GM21528 (cell line): ENCODE measurements at regions not wholly inside any gene's neighbourhood (a gene's known extent, or its start where the extent isn't known, plus 50 kb on each side); places are given as distances from the start of the nearest gene placed in this dataset.
"Not testable (repeated sequence)": the region's sequence is repeated elsewhere in the genome, so short reads cannot be mapped to it uniquely, and the experiment has no call there.

Experiments used
- ATAC-seq: cut with Tn5 transposase; IDR thresholded peaks from one replicate; pipeline ENCODE4 v1.9.1; 2021; ENCODE audit warnings: mild to moderate bottlenecking, moderate library complexity; ENCODE audit not compliant: unreplicated experiment, low FRiP score

DNA sequence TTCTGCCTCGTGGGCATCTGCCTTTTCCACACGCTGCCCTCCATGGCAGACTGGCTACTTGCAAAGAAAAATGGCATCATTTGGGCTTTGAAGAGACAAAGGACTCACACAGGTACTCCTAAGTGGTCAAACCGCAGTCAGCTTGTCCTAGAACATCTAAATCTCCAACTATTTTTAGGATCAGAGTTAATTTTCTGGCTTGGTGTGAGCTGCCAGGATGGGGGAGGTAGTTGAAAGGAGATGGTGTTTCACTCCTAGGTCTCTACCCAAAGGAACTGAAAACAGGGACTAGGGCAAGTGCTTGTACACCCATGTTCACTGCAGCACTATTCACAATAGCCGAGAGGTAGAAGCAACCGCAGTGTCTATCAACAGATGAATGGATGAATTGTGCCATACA lies 107.9 kb upstream of the ATL2 start:
- no peak for ATAC-seq

DNA sequence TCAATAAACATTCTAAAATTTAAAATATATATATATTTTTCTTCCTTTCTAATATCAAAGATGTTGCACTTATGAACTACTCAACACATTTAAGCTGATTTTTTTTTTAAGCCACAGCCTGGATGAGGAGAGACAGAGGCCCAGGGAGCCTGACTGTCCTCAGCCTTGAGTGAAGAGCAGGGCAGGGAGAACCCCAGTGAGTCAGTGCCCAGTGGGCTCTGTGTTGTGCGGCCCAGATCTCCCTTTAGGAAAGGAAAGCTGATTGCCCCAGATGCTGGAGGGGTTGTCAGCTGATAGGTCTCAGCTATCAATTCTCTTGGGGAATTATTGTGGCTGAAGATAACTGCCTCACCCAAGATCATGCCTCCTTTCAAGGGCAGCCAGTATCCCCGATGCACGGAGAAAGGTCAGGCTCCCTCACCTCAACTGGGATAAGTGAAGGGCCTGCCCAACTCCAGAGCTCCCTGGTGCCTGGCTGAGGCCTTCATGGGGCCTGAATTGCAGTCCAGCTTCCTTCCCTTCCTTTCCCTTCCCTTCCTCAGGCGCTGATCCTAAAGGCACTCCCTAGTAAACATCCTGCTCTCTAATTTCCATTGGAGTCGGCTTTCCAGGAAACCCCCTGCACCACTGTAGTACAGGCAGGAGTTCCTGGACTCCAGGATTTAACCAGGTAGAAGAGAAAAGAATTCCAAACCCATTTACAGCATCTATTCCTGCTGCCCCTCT lies 106.9 kb upstream of the ATL2 start:
- no peak for ATAC-seq

DNA sequence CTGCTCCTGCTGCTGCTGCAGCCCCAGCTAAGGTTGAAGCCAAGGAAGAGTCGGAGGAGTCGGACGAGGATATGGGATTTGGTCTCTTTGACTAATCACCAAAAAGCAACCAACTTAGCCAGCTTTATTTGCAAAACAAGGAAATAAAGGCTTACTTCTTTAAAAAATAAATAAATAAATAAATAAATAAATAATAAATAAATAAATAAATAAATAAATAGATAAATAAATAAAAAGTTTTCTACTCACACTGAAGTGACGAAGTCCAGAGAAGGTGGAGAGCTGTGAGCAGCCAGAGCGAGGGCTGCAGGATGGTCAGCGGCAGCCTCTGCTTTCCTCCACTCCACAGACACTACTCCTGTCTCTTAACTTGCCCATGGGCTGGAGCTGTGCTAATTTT lies 105.6 kb upstream of the ATL2 start:
- not testable (repeated sequence) for ATAC-seq

GRCh38 chr2:38480617-38481016 lies 103.5 kb upstream of the ATL2 start:
- ATAC-seq, result no peak

- no peak for ATAC-seq
These were observed 99.9 kb upstream of the ATL2 start for GRCh38 chr2:38477006-38477405.

- no peak for ATAC-seq
These were observed 98.5 kb upstream of the ATL2 start for GRCh38 chr2:38475567-38475881.

DNA sequence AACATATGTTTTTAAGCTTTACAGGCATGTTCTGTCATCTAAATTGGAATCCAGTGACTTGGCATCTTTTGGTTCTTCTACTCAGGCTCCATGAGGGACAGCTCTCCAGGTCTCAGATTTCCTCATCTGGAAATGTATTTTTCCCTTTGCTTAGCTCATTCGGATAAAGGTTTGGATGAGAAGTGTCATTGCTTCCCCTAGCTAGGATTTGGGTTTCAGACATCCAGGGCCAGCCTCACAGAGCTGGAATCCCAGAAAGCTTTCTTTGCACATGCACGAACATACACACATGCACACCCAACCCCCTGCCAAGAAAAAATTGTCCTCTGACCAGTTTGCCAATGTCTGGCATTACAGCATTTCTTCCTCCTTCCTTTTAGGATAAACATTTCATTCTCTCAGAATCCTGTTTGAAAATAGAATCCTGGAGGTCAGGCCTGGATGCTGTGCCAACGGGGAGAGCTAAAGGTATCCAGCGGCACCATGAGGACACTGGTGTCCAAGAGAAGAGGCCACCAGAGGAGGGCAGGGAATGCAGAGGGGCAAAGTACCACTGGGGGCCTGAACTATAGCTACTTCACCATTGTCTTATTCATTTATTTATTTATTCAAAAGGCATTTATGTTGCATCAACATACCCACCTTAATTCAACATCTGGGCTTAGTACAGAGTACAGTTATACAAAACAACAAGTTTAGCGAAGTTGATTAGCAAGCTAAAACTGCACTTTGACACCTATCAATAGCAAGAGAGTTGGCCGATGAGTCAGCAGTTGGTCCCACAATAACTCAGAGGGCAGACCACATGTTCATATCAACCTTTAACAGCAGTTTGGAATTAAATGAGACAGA lies 97.9 kb upstream of the ATL2 start:
- ATAC-seq, result no peak

DNA sequence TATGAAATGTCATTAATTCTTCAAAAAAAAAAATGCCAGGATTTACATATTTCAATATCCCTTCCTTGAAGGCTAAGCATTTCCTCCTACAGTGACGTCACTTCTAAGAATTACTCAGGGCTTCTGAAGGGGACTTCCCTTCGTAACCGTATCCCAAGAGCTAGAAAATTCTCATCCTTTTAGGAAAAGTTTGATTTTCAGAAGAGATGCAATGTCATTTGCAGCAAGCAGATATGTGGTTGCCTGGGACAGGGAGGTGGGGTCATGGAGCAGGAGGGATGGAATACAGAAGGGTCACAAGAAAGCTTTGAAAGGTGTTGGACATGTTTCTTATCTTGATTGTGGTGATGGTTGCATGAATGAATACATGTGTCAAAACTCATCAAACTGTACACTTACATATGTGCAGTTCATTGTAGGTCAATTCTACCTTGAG lies 97.0 kb upstream of the ATL2 start:
- no peak for ATAC-seq

- no peak for ATAC-seq
These were observed 96.4 kb upstream of the ATL2 start for GRCh38 chr2:38473333-38474005.

DNA sequence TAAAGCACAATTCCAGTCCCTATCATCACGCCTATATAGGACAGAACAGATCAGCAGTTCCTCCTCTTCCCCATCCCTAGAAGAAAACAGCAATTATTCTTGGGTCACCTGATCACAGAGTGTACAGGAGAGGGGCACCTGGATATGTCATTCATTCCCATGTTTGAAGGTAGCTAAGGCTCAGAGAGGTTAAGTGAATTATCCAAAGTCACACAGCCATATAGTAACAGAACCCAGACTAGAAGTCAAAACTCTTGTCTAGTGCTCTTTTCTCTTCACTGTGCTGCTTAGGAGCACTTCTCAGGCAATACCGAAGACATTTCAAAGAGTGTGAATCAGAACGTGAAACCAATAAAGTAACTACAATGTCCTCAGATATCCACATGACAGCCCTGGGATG lies 93.0 kb upstream of the ATL2 start:
- no peak for ATAC-seq

DNA sequence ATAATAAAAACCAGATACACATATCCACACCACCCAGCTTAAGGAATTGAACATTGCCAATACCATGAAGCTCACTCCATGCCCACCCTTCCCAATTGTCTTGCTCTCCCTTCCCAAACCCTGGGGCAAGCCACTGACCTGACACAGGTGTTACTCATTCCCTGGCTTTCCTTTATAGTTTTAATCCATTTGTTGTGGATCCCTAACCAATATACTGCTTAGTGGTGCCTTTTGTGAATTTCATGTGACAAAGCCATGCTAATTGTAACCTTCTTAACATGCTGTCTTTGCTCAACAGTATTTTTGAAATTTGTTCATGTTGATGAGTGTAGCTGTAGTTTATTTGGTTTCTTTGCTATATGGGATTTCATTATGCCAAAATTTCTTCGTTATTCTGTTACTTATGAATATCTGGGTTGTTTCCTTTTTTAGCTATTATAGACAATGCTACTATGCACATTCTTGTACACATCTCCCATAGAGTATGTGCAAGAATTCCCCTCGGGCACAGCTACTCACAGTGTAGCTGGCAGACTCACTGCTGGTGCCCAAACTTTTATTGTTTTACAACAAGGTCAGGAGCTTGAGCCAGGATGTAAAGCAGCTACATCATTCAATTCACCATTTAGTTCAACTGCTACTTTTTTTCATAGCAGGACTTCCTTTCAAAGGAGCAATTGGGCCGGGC lies 90.8 kb upstream of the ATL2 start:
- ATAC-seq, result no peak

DNA sequence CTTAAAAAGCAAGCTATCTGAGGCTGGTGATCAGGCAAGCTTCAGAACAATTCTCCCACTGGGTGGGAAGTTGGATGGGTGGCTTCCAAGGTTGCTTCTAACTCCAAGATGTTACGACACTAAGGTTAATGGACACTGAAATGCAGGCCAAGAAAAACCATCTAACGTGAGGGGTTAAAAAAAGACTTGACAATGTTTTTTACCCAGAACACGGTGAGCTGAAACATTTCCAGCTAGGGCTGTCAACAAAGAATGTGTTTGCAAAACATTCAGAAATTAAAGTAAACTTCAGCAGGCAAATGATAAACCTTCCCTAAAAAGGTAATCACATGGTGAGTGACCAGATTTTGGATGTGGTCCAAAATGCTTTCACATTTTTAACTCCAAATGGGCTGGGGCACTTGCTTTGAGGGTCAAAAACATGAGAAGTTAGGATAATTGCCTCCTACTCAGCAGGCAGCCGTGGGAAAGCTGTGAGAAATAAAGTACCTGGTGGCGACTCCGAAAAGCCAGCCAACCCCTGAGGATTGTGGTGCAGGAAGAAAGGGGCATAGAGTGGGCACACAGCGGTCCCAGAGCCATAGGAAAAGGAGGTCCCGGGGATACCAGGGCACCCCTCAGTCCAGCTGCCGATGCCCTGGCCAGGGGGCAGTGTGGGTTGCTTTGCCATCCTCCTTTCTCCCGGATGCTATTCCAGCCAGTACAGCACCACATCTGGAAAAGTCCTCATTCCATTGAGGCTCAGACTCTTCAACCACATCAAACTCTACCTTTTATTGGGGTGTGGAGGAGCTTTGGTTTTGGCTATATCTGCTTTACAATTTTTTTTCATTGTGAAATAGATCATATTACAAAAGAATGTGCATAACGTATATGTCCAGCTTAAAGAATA lies 90.0 kb upstream of the ATL2 start:
- ATAC-seq, result no peak

GRCh38 chr2:38466409-38466808 lies 89.3 kb upstream of the ATL2 start:
- no peak for ATAC-seq

- no peak for ATAC-seq
These were observed 88.7 kb upstream of the ATL2 start for GRCh38 chr2:38465789-38466127.

- ATAC-seq, result no peak
These were observed 88.1 kb upstream of the ATL2 start for GRCh38 chr2:38464971-38465788.

GRCh38 chr2:38463752-38464151 lies 86.7 kb upstream of the ATL2 start:
- ATAC-seq, result no peak

DNA sequence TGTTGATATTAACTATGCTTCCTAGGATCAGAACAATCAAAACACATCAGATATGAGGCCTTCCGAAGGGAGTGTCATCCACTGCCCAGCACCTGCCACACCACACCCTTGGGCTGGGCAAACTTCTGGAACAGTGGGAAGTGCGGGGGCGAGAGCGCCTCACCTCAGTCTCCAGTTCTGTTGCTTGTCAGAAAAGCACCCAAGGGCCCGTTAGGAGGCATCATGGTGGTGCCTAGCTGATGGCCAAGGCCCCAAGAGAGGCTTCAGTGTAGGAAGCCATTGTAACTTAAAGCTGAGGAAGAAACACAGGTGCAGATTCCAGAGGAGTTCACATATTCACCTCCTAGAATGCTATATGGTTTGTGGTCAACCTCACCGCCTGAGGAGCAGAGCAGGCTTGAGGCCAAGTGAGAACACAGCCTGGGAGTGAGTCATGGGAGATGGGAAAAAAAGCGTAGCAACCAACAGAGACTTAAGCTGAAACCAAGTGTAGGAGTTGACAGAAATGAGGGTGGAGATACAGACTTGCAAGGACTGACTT lies 85.1 kb upstream of the ATL2 start:
- no peak for ATAC-seq

DNA sequence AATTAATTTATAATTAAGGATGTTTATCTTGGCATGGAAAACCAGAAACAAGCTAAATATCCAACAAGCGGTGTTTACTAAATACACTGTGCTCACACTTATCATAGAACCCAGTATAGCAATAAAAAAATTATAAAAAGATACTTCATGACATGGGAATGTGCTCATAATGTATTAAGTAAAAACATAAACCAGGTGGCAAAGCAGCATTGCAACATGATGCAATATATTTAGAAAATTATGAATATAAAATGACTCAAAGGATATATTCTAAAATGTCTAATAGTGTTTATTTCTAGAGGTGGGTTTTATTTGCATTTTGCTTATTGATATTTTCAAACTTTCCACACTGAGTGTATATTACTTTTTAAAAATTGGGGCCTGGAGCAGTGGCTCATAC lies 84.4 kb upstream of the ATL2 start:
- ATAC-seq, result no peak

DNA sequence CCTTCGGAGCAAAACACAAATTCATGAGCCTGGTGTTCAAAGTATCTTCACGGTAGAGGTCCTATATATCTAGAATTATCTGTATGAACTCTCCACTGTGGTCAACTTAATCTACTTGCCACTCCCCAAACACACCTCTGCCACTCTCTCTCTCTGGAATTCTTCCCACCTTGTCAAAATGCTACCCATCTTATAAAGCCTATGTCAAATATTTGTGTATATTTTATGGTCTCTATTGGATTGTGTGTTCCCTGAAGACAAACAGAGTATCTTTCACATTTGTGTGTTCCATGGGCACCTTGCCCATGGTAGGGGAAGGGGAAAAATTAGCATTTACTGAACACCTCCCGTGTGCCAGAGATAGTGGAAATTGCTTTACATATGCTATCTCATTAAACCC lies 83.2 kb upstream of the ATL2 start:
- no peak for ATAC-seq
